Karpas-422 (cell line): ENCODE measurements at regions not wholly inside any gene's neighbourhood (a gene's known extent, or its start where the extent isn't known, plus 50 kb on each side); places are given as distances from the start of the nearest gene placed in this dataset.
A peak's percentile ranks its signal among the peaks of the same experiment; 100 is the strongest.
"Not testable (repeated sequence)": the region's sequence is repeated elsewhere in the genome, so short reads cannot be mapped to it uniquely, and the experiment has no call there.

Experiments used
- DNase-seq: peaks from one replicate; pipeline ENCODE4 v3.0.0-alpha.2; 2015
- H2AFZ ChIP-seq: fragments of 200-600 bp; sonication (generic); 2 replicates; pipeline ENCODE4 v1.6.1; 2014; ENCODE audit warnings: antibody characterized with exemption, low read length, mixed read lengths
- H3K27ac ChIP-seq: fragments of 200-600 bp; sonication (generic); 2 replicates; pipeline ENCODE4 v1.5.1; 2014; ENCODE audit warnings: mild to moderate bottlenecking, low read length, moderate library complexity
- H3K27me3 ChIP-seq: fragments of 200-600 bp; sonication (generic); 2 replicates; pipeline ENCODE4 v1.6.1; 2014; ENCODE audit warnings: low read length, mixed read lengths
- H3K36me3 ChIP-seq: fragments of 200-600 bp; sonication (generic); 2 replicates; pipeline ENCODE4 v1.6.1; 2014; ENCODE audit warnings: low read length, mixed read lengths; ENCODE audit not compliant: insufficient read depth
- H3K4me1 ChIP-seq: fragments of 200-600 bp; sonication (generic); 2 replicates; pipeline ENCODE4 v1.6.1; 2014; ENCODE audit warnings: mild to moderate bottlenecking, low read length, mixed read lengths
- H3K4me2 ChIP-seq: fragments of 200-600 bp; sonication (generic); 2 replicates; pipeline ENCODE4 v1.6.1; 2014; ENCODE audit warnings: low read length, low read depth, mild to moderate bottlenecking; ENCODE audit not compliant: poor library complexity, severe bottlenecking
- H3K4me3 ChIP-seq: fragments of 200-600 bp; sonication (generic); 2 replicates; pipeline ENCODE4 v1.5.1; 2014; ENCODE audit warnings: mild to moderate bottlenecking, antibody characterized with exemption, low read length, mixed read lengths
- H3K79me2 ChIP-seq: fragments of 200-600 bp; sonication (generic); 2 replicates; pipeline ENCODE4 v1.6.1; 2014; ENCODE audit warnings: mild to moderate bottlenecking, low read length, mixed read lengths
- H3K9ac ChIP-seq: fragments of 200-600 bp; sonication (generic); 2 replicates; pipeline ENCODE4 v1.6.0; 2014; ENCODE audit warnings: low read length
- H3K9me2 ChIP-seq: fragments of 200-600 bp; sonication (generic), shearing (Covaris generic); replicated peaks from 2 replicates; pipeline ENCODE4 v1.6.0; 2014; ENCODE audit warnings: mild to moderate bottlenecking, low read length, moderate library complexity; ENCODE audit not compliant: insufficient read depth
- H3K9me3 ChIP-seq: fragments of 300-700, 200-600 bp; sonication (generic); 2 replicates; pipeline ENCODE4 v1.6.1; 2014; ENCODE audit warnings: low read length, mixed read lengths
- H4K20me1 ChIP-seq: fragments of 200-600 bp; sonication (generic); 2 replicates; pipeline ENCODE4 v1.6.1; 2014; ENCODE audit warnings: mild to moderate bottlenecking, antibody characterized with exemption, low read length, low read depth; ENCODE audit not compliant: insufficient read depth

DNA sequence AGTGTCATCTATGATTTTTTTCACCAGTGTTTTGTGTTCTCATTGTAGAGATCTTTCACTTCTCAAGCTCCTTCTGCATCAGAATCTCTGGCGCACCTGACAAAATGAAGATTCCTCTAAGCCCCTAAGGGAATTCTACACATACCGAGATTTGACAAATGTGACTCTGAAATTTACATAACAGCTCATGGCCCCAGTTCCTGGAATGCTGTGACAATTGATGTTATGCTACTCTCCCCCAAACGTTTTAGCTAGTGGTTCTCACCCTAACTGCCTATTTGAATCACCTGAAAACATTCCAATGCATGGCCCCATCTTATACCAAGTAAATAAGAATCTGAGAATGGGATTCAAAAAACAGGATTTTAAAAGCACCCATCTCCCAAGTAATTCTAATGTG, 162.1 kb upstream of the FKBP1C start:
- no peaks in the 10 kb centered on the region for H3K36me3 ChIP-seq

DNA sequence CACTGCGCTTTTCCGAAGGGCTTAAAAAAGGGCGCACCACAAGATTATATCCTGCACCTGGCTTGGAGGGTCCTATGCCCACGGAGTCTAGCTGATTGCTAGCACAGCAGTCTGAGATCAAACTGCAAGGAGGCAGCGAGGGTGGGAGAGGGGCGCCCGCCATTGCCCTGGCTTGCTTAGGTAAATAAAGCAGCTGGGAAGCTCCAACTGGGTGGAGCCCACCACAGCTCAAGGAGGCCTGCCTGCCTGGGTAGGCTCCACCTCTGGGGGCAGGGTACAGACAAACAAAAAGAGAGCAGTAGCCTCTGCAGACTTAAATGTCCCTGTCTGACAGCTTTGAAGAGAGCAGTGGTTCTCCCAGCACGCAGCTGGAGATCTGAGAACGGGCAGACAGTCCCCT, 158.1 kb upstream of the FKBP1C start:
- H4K20me1 ChIP-seq, H3K27me3 ChIP-seq, H3K9ac ChIP-seq, H3K79me2 ChIP-seq, H3K36me3 ChIP-seq, H3K4me3 ChIP-seq, H3K9me3 ChIP-seq, H3K9me2 ChIP-seq, H3K4me2 ChIP-seq, H3K27ac ChIP-seq, H3K4me1 ChIP-seq, DNase-seq, H2AFZ ChIP-seq: not testable (repeated sequence)

More for the DNA sequence above, 162.1 kb upstream of the FKBP1C start:
- H3K4me1 ChIP-seq = no peaks in the 10 kb centered on the region
- no peaks in the 10 kb centered on the region for H4K20me1 ChIP-seq
- H3K4me2 ChIP-seq = no peak overlapping the region
- no peak for DNase-seq
- H3K9ac ChIP-seq = no peak overlapping the region
- no peaks in the 10 kb centered on the region for H3K9me3 ChIP-seq
- no peak overlapping the region for H2AFZ ChIP-seq
- H3K27me3 ChIP-seq = no peaks in the 10 kb centered on the region
- H3K27ac ChIP-seq = no peak overlapping the region
- no peaks in the 10 kb centered on the region for H3K79me2 ChIP-seq
- no peaks in the 10 kb centered on the region for H3K9me2 ChIP-seq
- H3K4me3 ChIP-seq = no peak overlapping the region

DNA sequence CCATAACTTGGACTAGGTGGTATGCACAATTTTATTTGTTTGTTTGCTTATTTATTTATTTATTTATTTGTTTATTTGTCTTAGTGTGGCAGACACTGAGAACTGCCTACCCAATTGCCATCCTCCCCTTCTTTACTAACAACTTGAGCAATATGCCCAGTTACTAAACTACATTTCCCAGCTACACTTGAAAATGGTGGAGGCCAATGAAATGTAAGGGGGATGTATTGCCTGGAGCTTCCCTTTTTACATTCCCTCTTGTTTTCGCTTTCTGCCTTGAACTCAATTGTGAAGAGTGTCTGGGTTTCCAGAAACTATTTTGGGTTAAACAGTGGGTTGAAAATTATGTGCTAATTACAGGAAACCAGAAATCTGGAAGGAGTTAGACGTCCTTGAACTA, 152.7 kb upstream of the FKBP1C start:
- no peak overlapping the region for H3K4me2 ChIP-seq
- H3K27ac ChIP-seq = no peak overlapping the region
- no peaks in the 10 kb centered on the region for H4K20me1 ChIP-seq
- no peak overlapping the region for H3K9ac ChIP-seq
- H3K27me3 ChIP-seq = no peaks in the 10 kb centered on the region
- H3K79me2 ChIP-seq = no peaks in the 10 kb centered on the region
- H3K36me3 ChIP-seq = no peaks in the 10 kb centered on the region
- no peaks in the 10 kb centered on the region for H3K4me1 ChIP-seq
- no peaks in the 10 kb centered on the region for H3K9me2 ChIP-seq
- H2AFZ ChIP-seq = no peak overlapping the region
- DNase-seq = no peak
- H3K9me3 ChIP-seq = no peaks in the 10 kb centered on the region
- H3K4me3 ChIP-seq = no peak overlapping the region

DNA sequence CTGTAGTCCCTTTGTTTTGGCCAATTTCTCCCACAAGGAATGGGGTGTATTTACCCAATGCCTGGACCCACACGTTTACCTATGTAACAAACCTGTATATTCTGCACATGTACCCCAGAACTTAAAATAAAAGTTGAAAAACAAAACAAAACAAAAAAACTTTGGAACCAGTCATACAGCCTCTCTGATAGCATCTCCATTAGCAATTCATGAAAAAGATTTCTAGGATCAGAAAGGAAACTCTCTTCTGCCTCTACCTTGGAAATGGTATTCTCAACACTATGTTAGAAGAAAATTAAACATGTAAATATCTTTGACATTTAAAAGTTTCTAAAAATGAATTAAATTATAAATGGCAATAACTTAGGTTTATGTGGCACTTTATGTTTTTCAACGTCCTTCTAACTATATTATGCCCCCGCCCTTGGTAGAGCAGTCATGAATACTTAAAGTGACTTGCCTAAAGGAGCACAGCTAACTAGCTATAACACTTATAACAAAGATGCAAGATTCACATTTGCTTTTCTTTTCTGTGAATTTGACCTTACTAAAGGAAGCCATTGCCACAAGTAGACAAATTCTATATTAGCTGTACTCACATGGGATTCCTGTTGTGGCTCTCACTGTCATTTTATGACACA, 147.5 kb upstream of the FKBP1C start:
- Histone ChIP-seq H3K27me3 (no peaks in the 10 kb centered on the region), H3K9ac (no peak overlapping the region), H3K4me1 (no peaks in the 10 kb centered on the region), H3K9me3 (no peaks in the 10 kb centered on the region), H3K36me3 (no peaks in the 10 kb centered on the region), H2AFZ (no peak overlapping the region), H3K79me2 (no peaks in the 10 kb centered on the region), H3K4me2 (no peak overlapping the region), H4K20me1 (no peaks in the 10 kb centered on the region), H3K4me3 (no peak overlapping the region), H3K27ac (no peak overlapping the region), H3K9me2 (no peaks in the 10 kb centered on the region)
- no peak for DNase-seq

DNA sequence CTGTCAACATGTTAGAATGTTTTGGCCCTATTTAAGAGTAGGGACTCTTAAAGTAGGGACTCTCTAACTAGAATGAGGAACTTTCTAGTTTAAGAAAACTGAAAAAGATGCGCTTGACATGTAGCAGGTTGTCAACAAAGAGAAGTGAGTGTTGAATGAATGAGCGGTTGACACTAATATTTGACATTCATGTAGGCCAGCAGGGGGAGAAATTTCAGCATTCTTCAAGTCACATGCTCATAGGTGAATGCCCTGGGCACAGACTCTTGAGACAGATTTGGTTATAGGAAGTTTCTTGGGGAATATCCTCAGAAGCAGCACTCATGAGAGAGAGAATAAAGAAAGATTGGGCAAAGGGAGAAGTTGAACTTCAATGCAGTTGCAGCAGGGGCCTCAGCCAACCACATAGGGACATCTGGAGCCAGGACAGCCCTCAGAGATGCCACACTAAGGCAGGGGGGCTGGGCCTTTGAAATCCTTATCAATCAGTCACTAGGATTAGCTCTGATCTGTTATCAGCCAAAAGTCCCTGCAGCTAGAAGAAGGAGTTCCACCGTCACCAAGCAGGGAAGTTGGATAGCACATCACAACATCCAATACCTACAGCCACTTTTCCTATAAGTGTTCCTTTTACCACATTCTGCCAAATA, 145.1 kb upstream of the FKBP1C start:
- Histone ChIP-seq H3K4me1 (no peaks in the 10 kb centered on the region), H2AFZ (no peak overlapping the region), H3K36me3 (no peaks in the 10 kb centered on the region), H3K79me2 (no peaks in the 10 kb centered on the region), H3K9me2 (no peaks in the 10 kb centered on the region), H3K27me3 (no peaks in the 10 kb centered on the region), H3K4me2 (no peak overlapping the region), H4K20me1 (no peaks in the 10 kb centered on the region), H3K9ac (no peak overlapping the region), H3K4me3 (no peak overlapping the region), H3K27ac (no peak overlapping the region), H3K9me3 (no peaks in the 10 kb centered on the region)
- DNase-seq = peak; percentile 68

DNA sequence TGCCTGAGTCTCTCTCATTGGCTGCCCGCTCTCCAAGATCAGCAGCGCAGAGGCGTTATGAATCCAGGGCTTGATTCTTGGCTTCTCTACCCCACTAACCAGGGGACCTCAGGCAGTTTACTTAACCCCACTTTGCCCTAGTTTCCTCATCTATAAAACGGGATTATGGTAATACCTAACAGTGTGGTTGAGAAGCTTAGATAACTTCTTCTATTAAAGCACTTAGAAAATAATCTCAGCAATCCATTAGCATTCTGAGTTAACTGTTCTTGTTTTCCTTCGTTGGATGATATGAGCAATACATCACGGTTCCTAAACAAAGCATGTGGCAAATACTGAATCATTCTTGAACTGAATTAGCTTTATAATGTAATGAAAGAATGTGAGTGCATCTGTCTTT, 116.3 kb upstream of the FKBP1C start:
- H3K9me2 ChIP-seq = no peaks in the 10 kb centered on the region
- no peak overlapping the region for H3K4me3 ChIP-seq
- H3K36me3 ChIP-seq = no peaks in the 10 kb centered on the region
- H4K20me1 ChIP-seq = no peaks in the 10 kb centered on the region
- H3K4me1 ChIP-seq = no peaks in the 10 kb centered on the region
- H3K79me2 ChIP-seq = no peaks in the 10 kb centered on the region
- H3K27ac ChIP-seq = no peak overlapping the region
- H3K27me3 ChIP-seq = no peaks in the 10 kb centered on the region
- H2AFZ ChIP-seq = no peak overlapping the region
- DNase-seq = no peak
- H3K9ac ChIP-seq = no peak overlapping the region
- no peaks in the 10 kb centered on the region for H3K9me3 ChIP-seq
- H3K4me2 ChIP-seq = no peak overlapping the region

DNA sequence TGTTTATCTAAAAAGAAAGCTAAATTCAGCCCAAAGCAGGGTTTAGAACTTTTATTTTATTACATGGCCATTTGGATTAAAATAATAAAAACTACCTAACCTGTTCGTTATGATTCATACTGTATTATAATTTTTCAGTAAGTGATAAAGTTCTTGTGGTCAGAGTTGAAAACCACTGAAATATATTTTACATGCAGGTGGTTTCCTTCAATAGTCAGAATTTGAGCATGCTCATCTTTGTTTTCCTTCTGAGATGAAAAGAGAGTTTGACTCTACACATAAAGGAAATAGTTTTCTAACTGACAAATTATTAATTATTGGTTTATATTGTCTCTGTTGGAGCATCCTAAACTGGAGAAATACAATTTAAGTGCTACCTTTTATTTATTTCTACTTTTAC, 114.0 kb upstream of the FKBP1C start:
- H3K27me3 ChIP-seq = no peaks in the 10 kb centered on the region
- no peaks in the 10 kb centered on the region for H4K20me1 ChIP-seq
- no peak overlapping the region for H2AFZ ChIP-seq
- no peak overlapping the region for H3K27ac ChIP-seq
- no peaks in the 10 kb centered on the region for H3K4me1 ChIP-seq
- H3K4me2 ChIP-seq = no peak overlapping the region
- no peaks in the 10 kb centered on the region for H3K9me2 ChIP-seq
- H3K4me3 ChIP-seq = no peak overlapping the region
- H3K9ac ChIP-seq = no peak overlapping the region
- H3K9me3 ChIP-seq = no peaks in the 10 kb centered on the region
- H3K79me2 ChIP-seq = no peaks in the 10 kb centered on the region
- no peak for DNase-seq
- no peaks in the 10 kb centered on the region for H3K36me3 ChIP-seq

DNA sequence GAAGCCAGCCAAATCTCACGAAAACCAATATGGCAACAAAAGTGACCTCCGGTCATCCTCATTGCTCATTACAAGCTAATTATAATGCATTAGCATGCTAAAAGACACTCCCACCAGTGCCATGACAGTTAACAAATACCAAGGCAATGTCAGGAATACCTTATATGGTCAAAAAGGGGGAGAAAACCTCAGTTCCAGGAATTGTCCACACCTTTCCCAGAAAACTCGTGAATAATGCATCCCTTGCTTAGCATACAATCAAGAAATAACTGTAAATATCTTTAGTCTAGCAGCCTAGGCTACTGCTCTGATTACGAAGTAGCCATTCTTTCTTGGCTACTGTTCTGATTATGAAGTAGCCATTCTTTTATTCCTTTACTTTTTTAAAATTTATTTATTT, 112.5 kb upstream of the FKBP1C start:
- H3K9ac ChIP-seq = no peak overlapping the region
- H3K9me3 ChIP-seq = no peaks in the 10 kb centered on the region
- H3K79me2 ChIP-seq = no peaks in the 10 kb centered on the region
- no peaks in the 10 kb centered on the region for H4K20me1 ChIP-seq
- H3K27ac ChIP-seq = no peak overlapping the region
- H3K4me3 ChIP-seq = no peak overlapping the region
- H3K4me1 ChIP-seq = no peaks in the 10 kb centered on the region
- no peak overlapping the region for H3K4me2 ChIP-seq
- H3K9me2 ChIP-seq = no peaks in the 10 kb centered on the region
- DNase-seq = no peak
- no peak overlapping the region for H2AFZ ChIP-seq
- H3K27me3 ChIP-seq = no peaks in the 10 kb centered on the region
- H3K36me3 ChIP-seq = no peaks in the 10 kb centered on the region
